ENCODE measurements at regions not wholly inside any gene's neighbourhood (a gene's known extent, or its start where the extent isn't known, plus 50 kb on each side); places are given as distances from the start of the nearest gene placed in this dataset.

GRCh38 chr4:23504083-23504482 is 385.8 kb downstream of the PPARGC1A start:
- Histone ChIP-seq H3K23ac (ENCODE audit: insufficient read length, low read depth, low read length) (no peak overlapping the region), H3K27ac (ENCODE audit: insufficient read length, low read depth, low read length) (no peak overlapping the region), H3K14ac (ENCODE audit: insufficient read depth, low read length) (no peak overlapping the region), H2BK120ac (ENCODE audit: low read depth, low read length, poor library complexity, severe bottlenecking) (no peak overlapping the region), H2BK15ac (ENCODE audit: low read depth, low read length) (no peak overlapping the region), H3K79me1 (ENCODE audit: insufficient read depth, low read depth, low read length, poor library complexity, severe bottlenecking) (no peaks in the 10 kb centered on the region), H3K9ac (ENCODE audit: extremely low read depth, insufficient read length, low read length) (no peak overlapping the region), H3K4ac (ENCODE audit: low read depth, low read length) (no peak overlapping the region), H3K79me2 (ENCODE audit: insufficient read depth, low read length) (no peaks in the 10 kb centered on the region), H4K20me1 (ENCODE audit: control insufficient read depth, insufficient read depth, insufficient read length) (no peaks in the 10 kb centered on the region), H2BK5ac (ENCODE audit: insufficient read length, low read length) (no peak overlapping the region), H2BK20ac (ENCODE audit: low read depth, low read length, poor library complexity, severe bottlenecking) (no peak overlapping the region), H3K27me3 (ENCODE audit: insufficient read depth, low read length) (no peaks in the 10 kb centered on the region), H4K8ac (replicated peaks; ENCODE audit: insufficient read length, low read depth, low read length) (no peak overlapping the region), H4K91ac (ENCODE audit: insufficient read length, low read depth, low read length) (no peak overlapping the region), H4K5ac (ENCODE audit: insufficient read length, low read depth, low read length) (no peak overlapping the region), H3K18ac (ENCODE audit: insufficient read length, low read depth, low read length) (no peak overlapping the region), H3K9me3 (ENCODE audit: control insufficient read depth, low read depth, low read length) (no peaks in the 10 kb centered on the region), H3K4me2 (ENCODE audit: insufficient read depth, insufficient read length, low read length) (no peak overlapping the region), H2BK12ac (ENCODE audit: insufficient read length, low read depth, low read length) (no peak overlapping the region), H2AFZ (ENCODE audit: low read length) (no peak overlapping the region), H3K23me2 (ENCODE audit: insufficient read length, low read depth, low read length, poor library complexity, severe bottlenecking) (no peaks in the 10 kb centered on the region), H3K4me1 (ENCODE audit: insufficient read depth, low read length) (no peaks in the 10 kb centered on the region), H2AK5ac (ENCODE audit: insufficient read length, low read length) (no peak overlapping the region), H3T11ph (ENCODE audit: low read length) (no peak overlapping the region), H3K56ac (ENCODE audit: insufficient read length, low read depth, low read length) (no peak overlapping the region)
- no peak for DNase-seq
- Mint-ChIP-seq H3K27ac (peak overlapping the region in 1 of 3 experiments; percentile 66; a peak in 2 of 7 replicates), H3K4me3 (no peak overlapping the region), H3K9me3 (peaks cover 11 to 13% of the 10 kb centered on the region in 2 experiments; a peak in 3 of 5 replicates), H3K27me3 (ENCODE audit: low read depth) (no peaks in the 10 kb centered on the region), H3K4me1 (peaks cover 19 to 27% of the 10 kb centered on the region in 2 experiments), H3K36me3 (ENCODE audit: insufficient read depth in 1 of 3, low read depth in 3 of 3) (peaks cover 6 to 20% (median 11%) of the 10 kb centered on the region in 3 experiments; a peak in 6 of 7 replicates)
- no peak for TF ChIP-seq CTCF (conservative IDR thresholded peaks at IDR 0.05)
- WGBS (ENCODE audit: extremely low coverage, insufficient read length, low lambda C conversion rate) = no CpG with 5 or more reads among the region's 2 CpGs
